Right lobe of liver (tissue), 6 donors: ENCODE measurements at regions not wholly inside any gene's neighbourhood (a gene's known extent, or its start where the extent isn't known, plus 50 kb on each side); places are given as distances from the start of the nearest gene placed in this dataset.

Experiments used
- ATAC-seq, 4 donors: fragments of 200-7000 bp; cut with Tn5 transposase; one replicate each; pipeline ENCODE4 v1.9.1; 2020; ENCODE audit warnings: mild to moderate bottlenecking in 4 of 4, moderate library complexity in 4 of 4
- DNase-seq, 3 donors: peaks; one replicate each; pipeline ENCODE4 v3.0.0-alpha.2; 2020
- H3K27ac ChIP-seq, 3 donors: fragments of 200-600 bp; one replicate each; pipeline ENCODE4 v1.8.0; 2022
- H3K27me3 ChIP-seq, 2 donors: fragments of 200-600 bp; one replicate each; pipeline ENCODE4 v1.8.0; 2022
- H3K36me3 ChIP-seq, 4 donors: fragments of 200-600 bp; sonication (generic) in 1 of 4; one replicate each; pipeline versions ENCODE4 v1.5.1 to v1.8.0; 2017 to 2022; ENCODE audit warnings: control low read depth in 1 of 4
- H3K4me1 ChIP-seq, 4 donors: fragments of 200-600 bp; sonication (generic) in 1 of 4; one replicate each; pipeline versions ENCODE4 v1.5.1 to v1.8.0; 2017 to 2022; ENCODE audit warnings: control low read depth in 1 of 4
- H3K4me3 ChIP-seq, 3 donors: fragments of 200-600 bp; one replicate each; pipeline ENCODE4 v1.8.0; 2022
- H3K9me3 ChIP-seq, 4 donors: fragments of 200-600 bp; sonication (generic) in 1 of 4; one replicate each; pipeline versions ENCODE4 v1.5.1 to v1.8.0; 2017 to 2022; ENCODE audit warnings: control low read depth in 1 of 4
- POLR2A ChIP-seq: fragments of 450-650 bp; IDR thresholded peaks from one replicate; pipeline ENCODE4 v1.6.1; 2017; ENCODE audit warnings: antibody characterized with exemption, mild to moderate bottlenecking
- WGBS: methylation state at CpG from one replicate; pipeline ENCODE4 v1.1.6; 2018; ENCODE audit warnings: low coverage, low lambda C conversion rate; ENCODE audit not compliant: insufficient coverage; ENCODE audit errors: missing lambda C conversion rate; 5-methylcytosine and 5-hydroxymethylcytosine counted together
- intact Hi-C, 2 donors: fragments of 100-400 bp; cut with DNase I; formaldehyde crosslinking; loops; one replicate each; pipeline versions ENCODE4 v1.11.2 to v1.14.1; 2022
- TF ChIP-seq, protein P1 (sequence below), 4 donors: fragments of 200-600 bp in 3 of 4; fragments of 450-650 bp in 1 of 4; IDR thresholded peaks; one replicate each; pipeline versions ENCODE4 v1.5.1 to v1.8.0; 2016 to 2022; ENCODE audit warnings: antibody characterized with exemption in 4 of 4, mild to moderate bottlenecking in 2 of 4
- donor health status: DM: no; HTN: yes; CAD: no.
- donor health status: DM: no; HTN: no; CAD: no.
- donor health status: DM: no; HTN: no; CAD: no.
- donor health status: DM: no; HTN: yes; CAD: no.
- donor health status: DM: no; HTN: yes; CAD: no.

DNA sequence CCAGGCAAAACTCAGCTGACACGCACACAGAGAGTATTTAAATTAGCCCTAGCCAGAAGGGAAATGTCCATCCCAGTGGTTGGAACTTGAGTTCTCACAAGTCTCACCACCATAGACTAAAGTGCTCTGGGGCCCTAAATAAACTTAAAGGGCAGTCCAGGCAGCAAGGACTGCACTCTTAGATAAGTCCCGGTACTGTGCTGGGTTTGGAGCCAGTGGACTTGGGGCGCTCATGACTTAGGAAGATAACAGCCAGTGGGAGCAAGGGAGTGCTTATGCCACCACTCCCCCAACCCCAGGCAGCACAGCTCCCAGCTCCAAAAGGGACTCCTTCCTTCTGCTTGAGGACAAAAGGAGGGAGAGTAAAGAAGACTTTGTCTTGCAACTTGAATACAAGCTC is 319.5 kb upstream of the GPR149 start:
- intact Hi-C loops = no loop called here
- no peaks in the 10 kb centered on the region for H3K4me1 ChIP-seq
- H3K36me3 ChIP-seq = no peaks in the 10 kb centered on the region
- no peaks in the 10 kb centered on the region for H3K27me3 ChIP-seq
- ATAC-seq = no peak
- H3K4me3 ChIP-seq = no peak overlapping the region
- 67% methylated on average over 1 of the region's 3 CpGs for WGBS
- no peaks in the 10 kb centered on the region for H3K9me3 ChIP-seq
- no peak for TF ChIP-seq POLR2A
- TF ChIP-seq, protein P1, sequence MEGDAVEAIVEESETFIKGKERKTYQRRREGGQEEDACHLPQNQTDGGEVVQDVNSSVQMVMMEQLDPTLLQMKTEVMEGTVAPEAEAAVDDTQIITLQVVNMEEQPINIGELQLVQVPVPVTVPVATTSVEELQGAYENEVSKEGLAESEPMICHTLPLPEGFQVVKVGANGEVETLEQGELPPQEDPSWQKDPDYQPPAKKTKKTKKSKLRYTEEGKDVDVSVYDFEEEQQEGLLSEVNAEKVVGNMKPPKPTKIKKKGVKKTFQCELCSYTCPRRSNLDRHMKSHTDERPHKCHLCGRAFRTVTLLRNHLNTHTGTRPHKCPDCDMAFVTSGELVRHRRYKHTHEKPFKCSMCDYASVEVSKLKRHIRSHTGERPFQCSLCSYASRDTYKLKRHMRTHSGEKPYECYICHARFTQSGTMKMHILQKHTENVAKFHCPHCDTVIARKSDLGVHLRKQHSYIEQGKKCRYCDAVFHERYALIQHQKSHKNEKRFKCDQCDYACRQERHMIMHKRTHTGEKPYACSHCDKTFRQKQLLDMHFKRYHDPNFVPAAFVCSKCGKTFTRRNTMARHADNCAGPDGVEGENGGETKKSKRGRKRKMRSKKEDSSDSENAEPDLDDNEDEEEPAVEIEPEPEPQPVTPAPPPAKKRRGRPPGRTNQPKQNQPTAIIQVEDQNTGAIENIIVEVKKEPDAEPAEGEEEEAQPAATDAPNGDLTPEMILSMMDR (IDR thresholded peaks at IDR 0.05) = no peak
- DNase-seq = no peak
- H3K27ac ChIP-seq = no peak overlapping the region

DNA sequence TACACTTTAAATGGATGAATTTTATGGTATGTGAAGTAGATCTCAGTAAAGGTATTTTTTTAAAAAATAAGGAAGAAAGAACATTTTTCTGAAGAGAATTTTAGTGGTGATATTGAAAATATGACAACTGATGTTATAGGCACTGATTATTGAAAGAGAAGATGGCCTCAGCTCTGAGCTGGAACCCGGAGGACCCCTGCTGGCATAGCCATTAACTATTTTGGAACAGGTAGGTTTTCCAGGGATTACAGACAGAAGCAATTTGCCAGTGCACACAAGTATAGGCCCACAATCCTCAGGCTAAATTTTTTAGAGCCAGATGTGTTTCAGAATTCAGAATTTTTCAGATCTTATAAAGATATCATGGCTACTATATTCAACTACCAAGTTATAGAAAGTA is 315.9 kb upstream of the GPR149 start:
- WGBS = 23% methylated on average over 1 of the region's 1 CpG
- ATAC-seq (no peak), DNase-seq (no peak)
- Histone ChIP-seq H3K36me3 (no peaks in the 10 kb centered on the region), H3K9me3 (no peaks in the 10 kb centered on the region), H3K4me1 (no peaks in the 10 kb centered on the region), H3K4me3 (no peak overlapping the region), H3K27ac (no peak overlapping the region), H3K27me3 (no peaks in the 10 kb centered on the region)
- no peak for TF ChIP-seq POLR2A
- TF ChIP-seq, protein P1 (IDR thresholded peaks at IDR 0.05) = no peak
- intact Hi-C loops = no loop called here

DNA sequence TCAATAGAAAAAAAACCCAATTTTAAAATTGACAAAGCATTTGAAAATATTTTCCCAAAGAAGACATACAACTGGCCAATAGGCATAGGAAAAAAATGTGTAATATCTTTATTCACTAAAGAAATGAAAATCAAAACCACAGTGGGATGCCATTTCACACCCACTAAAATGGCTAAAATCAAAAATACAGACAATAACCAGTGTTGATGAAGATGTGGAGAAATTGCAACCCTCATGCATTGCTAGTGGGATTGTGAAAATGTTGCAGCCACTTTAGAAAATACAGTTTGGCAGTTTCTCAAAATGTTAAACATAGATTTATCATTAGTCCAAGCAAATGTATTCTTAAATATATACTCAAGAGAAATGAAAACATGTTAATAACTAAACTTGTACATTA is 315.1 kb upstream of the GPR149 start:
- DNase-seq (no peak), ATAC-seq (no peak)
- no peak for TF ChIP-seq POLR2A
- TF ChIP-seq, protein P1 (IDR thresholded peaks at IDR 0.05) = no peak
- intact Hi-C loops = no loop called here
- no peaks in the 10 kb centered on the region for H3K9me3 ChIP-seq
- no peak overlapping the region for H3K27ac ChIP-seq
- H3K27me3 ChIP-seq = no peaks in the 10 kb centered on the region
- H3K36me3 ChIP-seq = no peaks in the 10 kb centered on the region
- no peak overlapping the region for H3K4me3 ChIP-seq
- H3K4me1 ChIP-seq = no peaks in the 10 kb centered on the region

DNA sequence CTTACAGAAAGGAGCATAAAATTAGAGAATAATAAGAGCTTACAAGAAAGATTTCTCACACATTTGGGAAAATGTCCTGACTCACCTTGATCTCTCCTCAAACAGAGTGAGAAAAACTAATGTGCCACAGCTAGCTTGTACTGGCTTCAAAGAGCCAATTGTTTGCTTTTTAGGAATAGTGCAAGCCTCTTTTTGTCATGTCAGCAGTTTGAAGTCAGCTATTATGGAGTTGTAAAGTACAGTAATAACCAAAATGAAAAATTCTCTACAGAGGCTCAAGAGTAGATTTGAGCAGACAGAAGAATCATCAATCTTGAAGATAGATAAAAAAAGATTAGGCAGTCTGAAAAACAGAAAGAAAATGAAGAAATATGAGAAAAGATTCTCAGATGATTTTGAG is 313.4 kb upstream of the GPR149 start:
- ATAC-seq = no peak
- intact Hi-C loops = no loop called here
- TF ChIP-seq POLR2A = no peak
- TF ChIP-seq, protein P1 (IDR thresholded peaks at IDR 0.05) = no peak

DNA sequence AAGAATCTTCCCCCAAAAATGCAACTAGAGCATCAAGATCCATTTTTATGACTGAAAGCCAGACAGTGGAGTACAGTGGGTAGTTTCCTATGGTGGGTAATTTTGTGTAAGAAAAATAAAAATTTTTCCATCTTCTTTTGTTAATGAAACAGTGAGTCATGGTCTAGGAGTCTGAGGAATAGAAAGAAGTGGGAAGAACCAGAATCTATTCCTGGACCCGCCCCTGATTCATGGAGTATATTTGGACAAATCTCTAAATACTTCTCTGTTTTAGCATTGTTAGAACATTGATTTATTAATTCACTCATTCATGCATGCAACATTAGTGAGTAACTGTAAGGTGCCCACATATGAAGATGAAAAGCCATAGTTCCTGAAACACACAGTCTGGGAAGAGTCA is 304.5 kb upstream of the GPR149 start:
- ATAC-seq (no peak), DNase-seq (no peak)
- H3K4me3 ChIP-seq = no peak overlapping the region
- no peaks in the 10 kb centered on the region for H3K27me3 ChIP-seq
- H3K27ac ChIP-seq = no peak overlapping the region
- TF ChIP-seq POLR2A = no peak
- TF ChIP-seq, protein P1 (IDR thresholded peaks at IDR 0.05) = no peak
- WGBS = 80% methylated on average over 1 of the region's 1 CpG
- H3K4me1 ChIP-seq = no peaks in the 10 kb centered on the region
- H3K9me3 ChIP-seq = no peaks in the 10 kb centered on the region
- intact Hi-C loops = no loop called here
- H3K36me3 ChIP-seq = no peaks in the 10 kb centered on the region

More for the DNA sequence above, 313.4 kb upstream of the GPR149 start:
- Histone ChIP-seq H3K36me3 (no peaks in the 10 kb centered on the region), H3K27ac (no peak overlapping the region), H3K4me1 (no peaks in the 10 kb centered on the region), H3K4me3 (no peak overlapping the region), H3K9me3 (no peaks in the 10 kb centered on the region), H3K27me3 (no peaks in the 10 kb centered on the region)
- DNase-seq = no peak
